Gastrocnemius medialis (tissue), 4 donors: ENCODE measurements at regions not wholly inside any gene's neighbourhood (a gene's known extent, or its start where the extent isn't known, plus 50 kb on each side); places are given as distances from the start of the nearest gene placed in this dataset.

Experiments
- ATAC-seq, 2 donors: fragments of 150-250 bp; one replicate each; pipeline ENCODE4 v1.9.1; 2016
- DNase-seq, 2 donors: peaks; one replicate each; pipeline ENCODE4 v3.0.0-alpha.2; 2019
- H3K27ac ChIP-seq, 4 donors: fragments of 200-600 bp; sonication (generic); 1 replicate in 1 of 4; 2 replicates in 3 of 4; pipeline ENCODE4 v1.5.1; 2016 to 2018; ENCODE audit warnings: mild to moderate bottlenecking in 2 of 4, moderate library complexity in 1 of 4
- H3K27me3 ChIP-seq, 3 donors: fragments of 200-600 bp; sonication (generic) in 2 of 3; 1 replicate in 1 of 3; 2 replicates in 2 of 3; pipeline versions ENCODE4 v1.5.1 to v1.6.0; 2016 to 2019; ENCODE audit warnings: mild to moderate bottlenecking in 1 of 3, moderate library complexity in 1 of 3
- H3K36me3 ChIP-seq, 2 donors: fragments of 200-600 bp; sonication (generic) in 1 of 2; one replicate each; pipeline ENCODE4 v1.5.1; 2017 to 2018
- H3K4me1 ChIP-seq, 2 donors: fragments of 200-600 bp; sonication (generic) in 1 of 2; one replicate each; pipeline ENCODE4 v1.5.1; 2016 to 2017; ENCODE audit warnings: mild to moderate bottlenecking in 2 of 2
- H3K4me3 ChIP-seq, 4 donors: fragments of 200-600 bp; sonication (generic) in 3 of 4; 1 replicate in 1 of 4; 2 replicates in 3 of 4; pipeline ENCODE4 v1.5.1; 2016 to 2019; ENCODE audit warnings: mild to moderate bottlenecking in 2 of 4
- H3K9me3 ChIP-seq, 3 donors: fragments of 200-600 bp; sonication (generic) in 2 of 3; 1 replicate in 1 of 3; 2 replicates in 2 of 3; pipeline ENCODE4 v1.5.1; 2016 to 2019
- POLR2A ChIP-seq, 2 donors: fragments of 450-650 bp; IDR thresholded peaks; one replicate each; pipeline ENCODE4 v1.6.1; 2017; ENCODE audit warnings: antibody characterized with exemption in 2 of 2, mild to moderate bottlenecking in 2 of 2, moderate library complexity in 2 of 2
- in situ Hi-C, 4 donors: fragments of 200-750 bp; cut with MboI; loops; one replicate each; pipeline versions ENCODE4 v1.15.0 to v1.8.0; 2017; ENCODE audit warnings: low sequenced_read_pairs in 4 of 4
- intact Hi-C: fragments of 100-400 bp; cut with DNase I; formaldehyde crosslinking; loops from one replicate; pipeline ENCODE4 v1.15.1; 2023; ENCODE audit warnings: low total_unique reads
- TF ChIP-seq, protein P1 (sequence below), 5 experiments: fragments of 450-650 bp in 3 of 5; fragments of 200-600 bp in 2 of 5; sonication (generic) in 2 of 5; IDR thresholded peaks in 4 of 5; conservative IDR thresholded peaks in 1 of 5; 1 replicate in 4 of 5; 2 replicates in 1 of 5; pipeline ENCODE4 v1.5.1; 2016 to 2019; ENCODE audit warnings: antibody characterized with exemption in 5 of 5, mild to moderate bottlenecking in 3 of 5, moderate library complexity in 3 of 5

DNA sequence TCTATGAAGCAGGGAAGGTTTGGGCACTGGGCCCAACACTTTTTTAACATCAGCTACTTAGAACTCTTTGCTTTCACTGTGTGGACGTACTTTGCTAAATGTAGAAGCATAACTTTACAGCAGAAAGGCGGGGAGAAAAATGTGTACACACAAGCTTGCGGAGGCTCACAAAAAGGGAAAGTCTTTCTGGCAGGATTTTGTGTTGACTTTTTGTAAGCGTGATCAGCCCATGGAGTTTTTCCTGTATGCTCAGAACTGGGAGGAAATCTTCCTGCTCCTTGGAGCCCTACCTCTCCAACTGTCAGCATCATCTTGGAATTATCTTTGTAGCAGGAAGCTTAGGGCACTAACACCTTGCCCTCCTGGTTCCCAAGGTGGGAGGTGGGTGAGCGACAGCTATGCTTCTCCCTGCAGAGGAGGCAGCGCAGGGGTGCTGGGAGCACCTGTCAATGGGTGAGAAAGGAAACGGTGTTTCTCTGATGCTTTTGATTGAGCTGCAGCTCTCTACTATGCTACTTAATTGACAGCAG, 321.9 kb downstream of the GADD45G start:
- ATAC-seq (no peak), DNase-seq (no peak)
- Histone ChIP-seq H3K9me3 (no peaks in the 10 kb centered on the region), H3K4me3 (no peak overlapping the region), H3K4me1 (peaks cover 16 to 25% of the 10 kb centered on the region in 2 donors), H3K27ac (no peak overlapping the region), H3K27me3 (no peaks in the 10 kb centered on the region), H3K36me3 (no peaks in the 10 kb centered on the region)
- TF ChIP-seq, protein P1, sequence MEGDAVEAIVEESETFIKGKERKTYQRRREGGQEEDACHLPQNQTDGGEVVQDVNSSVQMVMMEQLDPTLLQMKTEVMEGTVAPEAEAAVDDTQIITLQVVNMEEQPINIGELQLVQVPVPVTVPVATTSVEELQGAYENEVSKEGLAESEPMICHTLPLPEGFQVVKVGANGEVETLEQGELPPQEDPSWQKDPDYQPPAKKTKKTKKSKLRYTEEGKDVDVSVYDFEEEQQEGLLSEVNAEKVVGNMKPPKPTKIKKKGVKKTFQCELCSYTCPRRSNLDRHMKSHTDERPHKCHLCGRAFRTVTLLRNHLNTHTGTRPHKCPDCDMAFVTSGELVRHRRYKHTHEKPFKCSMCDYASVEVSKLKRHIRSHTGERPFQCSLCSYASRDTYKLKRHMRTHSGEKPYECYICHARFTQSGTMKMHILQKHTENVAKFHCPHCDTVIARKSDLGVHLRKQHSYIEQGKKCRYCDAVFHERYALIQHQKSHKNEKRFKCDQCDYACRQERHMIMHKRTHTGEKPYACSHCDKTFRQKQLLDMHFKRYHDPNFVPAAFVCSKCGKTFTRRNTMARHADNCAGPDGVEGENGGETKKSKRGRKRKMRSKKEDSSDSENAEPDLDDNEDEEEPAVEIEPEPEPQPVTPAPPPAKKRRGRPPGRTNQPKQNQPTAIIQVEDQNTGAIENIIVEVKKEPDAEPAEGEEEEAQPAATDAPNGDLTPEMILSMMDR (IDR thresholded peaks at IDR 0.05 in 4 of 5, conservative IDR thresholded peaks at IDR 0.05 in 1 of 5), result no peak
- TF ChIP-seq POLR2A (IDR thresholded peaks at IDR 0.05), result no peak
- intact Hi-C loops, result no loop called here
- in situ Hi-C loops, result no loop called here

DNA sequence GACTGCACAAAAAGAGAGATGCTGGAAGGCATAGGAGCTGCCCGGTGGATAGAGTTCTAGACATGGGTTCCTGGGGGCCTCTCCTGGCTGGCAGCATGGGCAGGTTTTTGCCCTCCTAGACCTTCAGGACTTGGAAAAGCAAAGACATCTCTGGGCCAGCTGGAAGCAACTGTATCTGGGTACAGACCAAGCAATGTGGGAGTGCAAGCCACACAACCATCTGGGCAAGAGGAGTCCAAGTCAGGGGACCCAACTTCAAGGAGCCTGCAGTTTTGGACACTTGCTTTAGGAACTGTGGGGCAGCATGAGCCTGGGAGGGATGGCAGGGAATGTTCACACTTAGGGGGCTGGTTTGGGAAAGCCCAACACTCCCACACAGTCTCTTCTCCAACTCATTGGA, 323.3 kb downstream of the GADD45G start:
- in situ Hi-C loops, result no loop called here
- H3K27ac ChIP-seq, result no peak overlapping the region
- ATAC-seq (no peak), DNase-seq (no peak)
- H3K4me3 ChIP-seq, result no peak overlapping the region
- no peaks in the 10 kb centered on the region for H3K27me3 ChIP-seq
- intact Hi-C loops, result no loop called here
- TF ChIP-seq, protein P1 (IDR thresholded peaks at IDR 0.05 in 4 of 5, conservative IDR thresholded peaks at IDR 0.05 in 1 of 5), result no peak
- no peaks in the 10 kb centered on the region for H3K9me3 ChIP-seq
- no peaks in the 10 kb centered on the region for H3K36me3 ChIP-seq
- peaks cover 16 to 25% of the 10 kb centered on the region in 2 donors for H3K4me1 ChIP-seq

DNA sequence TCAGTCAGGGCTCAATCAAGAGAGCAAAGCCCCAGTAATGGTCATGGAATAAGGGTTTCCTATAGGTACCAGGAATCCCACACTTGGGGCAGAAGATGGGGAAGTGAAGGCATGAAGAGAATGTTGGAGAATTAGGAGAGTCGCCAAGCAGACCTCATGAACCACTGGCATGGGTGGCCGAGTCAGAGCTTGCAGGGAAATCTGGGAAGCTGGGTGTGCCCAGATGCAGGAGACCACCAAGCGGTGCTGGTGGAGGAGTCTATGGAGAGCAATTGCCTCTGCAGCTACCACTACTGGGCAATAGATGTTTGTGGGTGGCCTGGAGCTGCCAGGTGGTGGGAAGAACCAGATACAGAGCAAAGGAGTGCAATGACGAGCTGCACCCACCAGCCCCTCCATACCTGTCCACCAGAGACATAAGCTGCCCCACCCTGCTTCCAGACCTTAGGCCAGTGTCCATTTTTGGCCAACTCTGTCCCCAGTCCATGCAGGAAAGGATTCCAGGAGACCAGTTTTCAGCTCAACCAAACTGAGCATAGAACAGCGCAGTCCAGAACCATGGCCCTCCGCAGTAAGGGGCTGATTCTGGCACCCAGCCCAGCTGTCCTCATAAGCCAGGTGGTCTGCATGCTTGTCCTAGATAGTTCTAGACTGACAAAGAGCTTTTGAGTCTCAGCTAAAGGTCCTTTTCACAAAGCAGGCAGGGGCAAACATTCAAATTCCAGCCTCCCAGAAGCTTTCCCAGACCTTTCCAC, 323.9 kb downstream of the GADD45G start:
- H3K36me3 ChIP-seq, result no peaks in the 10 kb centered on the region
- TF ChIP-seq POLR2A (IDR thresholded peaks at IDR 0.05), result no peak
- TF ChIP-seq, protein P1 (IDR thresholded peaks at IDR 0.05 in 4 of 5, conservative IDR thresholded peaks at IDR 0.05 in 1 of 5), result no peak
- H3K27me3 ChIP-seq, result no peaks in the 10 kb centered on the region
- intact Hi-C loops, result no loop called here
- H3K27ac ChIP-seq, result no peak overlapping the region
- DNase-seq (no peak), ATAC-seq (no peak)
- H3K4me1 ChIP-seq, result peaks cover 16 to 25% of the 10 kb centered on the region in 2 donors
- H3K4me3 ChIP-seq, result no peak overlapping the region
- no peaks in the 10 kb centered on the region for H3K9me3 ChIP-seq
- in situ Hi-C loops, result no loop called here

DNA sequence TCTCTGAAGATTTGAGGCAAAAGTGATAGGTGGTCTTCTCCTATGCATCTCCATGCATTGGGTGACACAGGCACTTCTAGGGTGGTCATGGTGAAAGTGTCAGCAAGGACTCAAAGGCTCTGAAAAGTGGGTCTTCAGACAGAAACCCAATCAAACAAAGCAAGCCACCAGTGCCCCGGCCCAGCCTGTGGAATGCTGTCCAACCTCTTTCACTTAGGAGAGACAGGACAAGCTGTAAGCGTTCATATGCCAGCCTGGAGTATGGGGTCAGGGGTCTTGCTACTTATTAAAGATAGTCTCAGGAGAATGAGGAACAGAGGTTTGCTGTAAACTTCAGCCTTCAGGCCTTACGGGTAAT, 324.5 kb downstream of the GADD45G start:
- Histone ChIP-seq H3K4me3 (no peak overlapping the region), H3K4me1 (peaks cover 16 to 25% of the 10 kb centered on the region in 2 donors), H3K27ac (no peak overlapping the region), H3K36me3 (no peaks in the 10 kb centered on the region), H3K27me3 (no peaks in the 10 kb centered on the region), H3K9me3 (no peaks in the 10 kb centered on the region)
- intact Hi-C loops, result no loop called here
- TF ChIP-seq POLR2A (IDR thresholded peaks at IDR 0.05), result no peak
- TF ChIP-seq, protein P1 (IDR thresholded peaks at IDR 0.05 in 4 of 5, conservative IDR thresholded peaks at IDR 0.05 in 1 of 5), result no peak
- ATAC-seq (no peak), DNase-seq (no peak)
- in situ Hi-C loops, result no loop called here
